GM12872 (cell line): ENCODE measurements at regions not wholly inside any gene's neighbourhood (a gene's known extent, or its start where the extent isn't known, plus 50 kb on each side); places are given as distances from the start of the nearest gene placed in this dataset.

ENCODE experiments used
- CTCF ChIP-seq: IDR thresholded peaks from 3 replicates; pipeline ENCODE4 v1.5.1; 2011; ENCODE audit warnings: low read depth, mild to moderate bottlenecking, low read length, moderate library complexity; ENCODE audit not compliant: insufficient read depth

DNA sequence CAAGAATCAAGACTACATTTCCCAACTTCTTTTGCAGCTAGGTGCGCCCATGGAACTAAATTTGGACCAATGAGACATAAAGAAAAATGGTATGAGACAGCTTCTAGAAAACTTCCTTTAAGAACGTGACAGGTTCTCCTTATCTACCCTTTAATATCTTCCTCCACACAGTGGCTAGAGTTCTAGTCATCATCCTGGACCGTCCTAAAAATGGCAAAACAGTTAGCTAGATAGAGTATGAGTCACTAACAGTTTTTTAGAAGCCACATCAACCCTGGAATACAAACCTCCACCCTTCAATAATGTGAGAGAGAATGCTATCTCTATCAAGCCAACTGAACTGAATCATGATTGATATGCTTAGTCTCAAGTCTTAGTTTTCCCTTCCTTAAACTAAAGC is 267.9 kb upstream of the SLC7A11 start:
- TF ChIP-seq CTCF = no peak

DNA sequence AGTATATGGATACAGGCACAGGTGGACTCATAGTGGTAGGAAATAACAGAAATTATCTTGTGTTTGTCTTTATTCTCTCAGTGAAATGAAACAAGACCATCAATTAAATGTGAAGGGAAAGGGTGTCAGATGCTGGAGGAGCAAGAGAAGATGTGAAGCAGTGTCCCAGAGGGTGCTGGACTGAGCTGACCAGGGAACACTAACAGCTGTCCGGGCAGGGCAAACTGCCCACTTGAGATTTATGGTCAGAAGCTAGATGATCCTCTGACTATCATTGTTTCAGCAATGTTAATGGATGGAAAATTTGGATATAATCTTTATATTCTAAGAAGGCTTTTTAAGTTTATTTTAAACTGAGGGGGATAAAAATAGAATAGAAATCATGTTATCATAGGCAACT is 267.2 kb upstream of the SLC7A11 start:
- no peak for TF ChIP-seq CTCF

GRCh38 chr4:138507522-138507921 is 265.4 kb upstream of the SLC7A11 start:
- no peak for TF ChIP-seq CTCF

DNA sequence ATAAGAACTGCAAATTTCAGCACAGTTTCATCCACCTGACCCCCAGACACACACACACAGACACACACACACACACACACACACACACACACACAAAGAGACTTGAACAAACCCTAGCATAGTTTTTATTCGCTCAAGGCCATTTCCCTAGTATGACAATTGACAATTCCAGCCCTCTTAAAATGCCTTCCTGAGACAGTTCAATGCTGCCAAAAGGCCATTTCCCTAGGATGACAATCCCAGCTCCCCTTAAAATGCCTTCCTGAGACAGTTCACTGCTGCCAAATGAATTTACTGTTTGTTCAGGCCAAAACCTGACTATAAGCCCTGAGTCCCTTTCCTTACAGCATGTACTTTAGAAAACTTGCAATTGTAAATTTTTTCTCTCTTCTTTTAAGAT is 259.5 kb upstream of the SLC7A11 start:
- TF ChIP-seq CTCF = no peak

- TF ChIP-seq CTCF = no peak
These were observed 258.7 kb upstream of the SLC7A11 start for GRCh38 chr4:138500869-138501268.

- TF ChIP-seq CTCF = 0 out of 3 replicates have a peak, but pooled peaks have one; percentile 22
These were observed 257.5 kb upstream of the SLC7A11 start for GRCh38 chr4:138499627-138500026.

DNA sequence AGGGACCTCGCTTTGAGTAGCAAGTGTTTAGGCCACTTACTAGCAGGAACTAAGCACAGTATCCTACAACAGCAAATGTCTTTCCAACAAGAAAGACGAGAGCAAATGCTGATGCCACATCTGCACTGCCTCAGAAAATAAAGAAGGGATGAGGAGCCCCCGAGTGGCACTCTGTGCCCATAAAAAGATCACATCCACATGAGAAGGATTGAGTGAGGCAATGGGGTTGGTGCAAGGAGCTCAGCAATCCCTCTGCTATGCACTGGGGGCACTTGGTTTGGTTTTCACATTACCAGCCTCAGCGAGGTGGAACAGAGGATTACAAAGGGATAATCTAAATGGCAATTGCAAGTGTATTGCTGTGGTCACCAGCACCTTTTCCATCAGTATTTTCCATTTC is 252.8 kb upstream of the SLC7A11 start:
- TF ChIP-seq CTCF = peak; percentile 28; the same call in 2 of the 3 replicates

GRCh38 chr4:138494116-138494515 is 252.0 kb upstream of the SLC7A11 start:
- no peak for TF ChIP-seq CTCF
